ENCODE measurements at regions not wholly inside any gene's neighbourhood (a gene's known extent, or its start where the extent isn't known, plus 50 kb on each side); places are given as distances from the start of the nearest gene placed in this dataset.

DNA sequence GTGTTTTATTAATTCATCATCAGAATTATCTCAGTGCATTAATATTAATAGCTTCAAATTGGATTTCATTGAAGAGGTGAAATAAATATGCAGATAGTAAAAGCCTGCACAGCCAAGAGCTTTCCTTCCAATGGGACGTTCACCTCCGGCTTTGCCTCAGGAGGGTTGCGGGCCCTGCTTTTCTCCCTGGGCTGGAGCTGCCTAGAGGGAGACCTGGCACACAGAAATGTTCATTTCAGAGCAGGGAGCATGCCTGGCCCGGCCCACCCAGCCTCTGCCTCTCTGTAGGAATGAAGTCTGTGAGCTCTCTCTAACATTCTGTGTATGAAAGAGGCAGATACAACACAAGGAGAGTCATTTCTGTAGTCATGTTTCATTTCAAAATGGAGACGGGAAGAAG lies 100.4 kb upstream of the IRX2 start (continued):
- TF ChIP-seq, protein P1, sequence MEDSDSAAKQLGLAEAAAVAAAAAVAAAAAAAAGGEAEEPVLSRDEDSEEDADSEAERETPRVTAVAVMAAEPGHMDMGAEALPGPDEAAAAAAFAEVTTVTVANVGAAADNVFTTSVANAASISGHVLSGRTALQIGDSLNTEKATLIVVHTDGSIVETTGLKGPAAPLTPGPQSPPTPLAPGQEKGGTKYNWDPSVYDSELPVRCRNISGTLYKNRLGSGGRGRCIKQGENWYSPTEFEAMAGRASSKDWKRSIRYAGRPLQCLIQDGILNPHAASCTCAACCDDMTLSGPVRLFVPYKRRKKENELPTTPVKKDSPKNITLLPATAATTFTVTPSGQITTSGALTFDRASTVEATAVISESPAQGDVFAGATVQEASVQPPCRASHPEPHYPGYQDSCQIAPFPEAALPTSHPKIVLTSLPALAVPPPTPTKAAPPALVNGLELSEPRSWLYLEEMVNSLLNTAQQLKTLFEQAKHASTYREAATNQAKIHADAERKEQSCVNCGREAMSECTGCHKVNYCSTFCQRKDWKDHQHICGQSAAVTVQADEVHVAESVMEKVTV (CRISPR knock-in tag; IDR thresholded peaks at IDR 0.05), result no peak
- TF ChIP-seq, protein P2, sequence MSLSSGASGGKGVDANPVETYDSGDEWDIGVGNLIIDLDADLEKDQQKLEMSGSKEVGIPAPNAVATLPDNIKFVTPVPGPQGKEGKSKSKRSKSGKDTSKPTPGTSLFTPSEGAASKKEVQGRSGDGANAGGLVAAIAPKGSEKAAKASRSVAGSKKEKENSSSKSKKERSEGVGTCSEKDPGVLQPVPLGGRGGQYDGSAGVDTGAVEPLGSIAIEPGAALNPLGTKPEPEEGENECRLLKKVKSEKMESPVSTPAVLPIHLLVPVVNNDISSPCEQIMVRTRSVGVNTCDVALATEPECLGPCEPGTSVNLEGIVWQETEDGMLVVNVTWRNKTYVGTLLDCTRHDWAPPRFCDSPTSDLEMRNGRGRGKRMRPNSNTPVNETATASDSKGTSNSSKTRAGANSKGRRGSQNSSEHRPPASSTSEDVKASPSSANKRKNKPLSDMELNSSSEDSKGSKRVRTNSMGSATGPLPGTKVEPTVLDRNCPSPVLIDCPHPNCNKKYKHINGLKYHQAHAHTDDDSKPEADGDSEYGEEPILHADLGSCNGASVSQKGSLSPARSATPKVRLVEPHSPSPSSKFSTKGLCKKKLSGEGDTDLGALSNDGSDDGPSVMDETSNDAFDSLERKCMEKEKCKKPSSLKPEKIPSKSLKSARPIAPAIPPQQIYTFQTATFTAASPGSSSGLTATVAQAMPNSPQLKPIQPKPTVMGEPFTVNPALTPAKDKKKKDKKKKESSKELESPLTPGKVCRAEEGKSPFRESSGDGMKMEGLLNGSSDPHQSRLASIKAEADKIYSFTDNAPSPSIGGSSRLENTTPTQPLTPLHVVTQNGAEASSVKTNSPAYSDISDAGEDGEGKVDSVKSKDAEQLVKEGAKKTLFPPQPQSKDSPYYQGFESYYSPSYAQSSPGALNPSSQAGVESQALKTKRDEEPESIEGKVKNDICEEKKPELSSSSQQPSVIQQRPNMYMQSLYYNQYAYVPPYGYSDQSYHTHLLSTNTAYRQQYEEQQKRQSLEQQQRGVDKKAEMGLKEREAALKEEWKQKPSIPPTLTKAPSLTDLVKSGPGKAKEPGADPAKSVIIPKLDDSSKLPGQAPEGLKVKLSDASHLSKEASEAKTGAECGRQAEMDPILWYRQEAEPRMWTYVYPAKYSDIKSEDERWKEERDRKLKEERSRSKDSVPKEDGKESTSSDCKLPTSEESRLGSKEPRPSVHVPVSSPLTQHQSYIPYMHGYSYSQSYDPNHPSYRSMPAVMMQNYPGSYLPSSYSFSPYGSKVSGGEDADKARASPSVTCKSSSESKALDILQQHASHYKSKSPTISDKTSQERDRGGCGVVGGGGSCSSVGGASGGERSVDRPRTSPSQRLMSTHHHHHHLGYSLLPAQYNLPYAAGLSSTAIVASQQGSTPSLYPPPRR (CRISPR knock-in tag; IDR thresholded peaks at IDR 0.05; ENCODE audit: borderline replicate concordance), result no peak
- TF ChIP-seq, protein P3, sequence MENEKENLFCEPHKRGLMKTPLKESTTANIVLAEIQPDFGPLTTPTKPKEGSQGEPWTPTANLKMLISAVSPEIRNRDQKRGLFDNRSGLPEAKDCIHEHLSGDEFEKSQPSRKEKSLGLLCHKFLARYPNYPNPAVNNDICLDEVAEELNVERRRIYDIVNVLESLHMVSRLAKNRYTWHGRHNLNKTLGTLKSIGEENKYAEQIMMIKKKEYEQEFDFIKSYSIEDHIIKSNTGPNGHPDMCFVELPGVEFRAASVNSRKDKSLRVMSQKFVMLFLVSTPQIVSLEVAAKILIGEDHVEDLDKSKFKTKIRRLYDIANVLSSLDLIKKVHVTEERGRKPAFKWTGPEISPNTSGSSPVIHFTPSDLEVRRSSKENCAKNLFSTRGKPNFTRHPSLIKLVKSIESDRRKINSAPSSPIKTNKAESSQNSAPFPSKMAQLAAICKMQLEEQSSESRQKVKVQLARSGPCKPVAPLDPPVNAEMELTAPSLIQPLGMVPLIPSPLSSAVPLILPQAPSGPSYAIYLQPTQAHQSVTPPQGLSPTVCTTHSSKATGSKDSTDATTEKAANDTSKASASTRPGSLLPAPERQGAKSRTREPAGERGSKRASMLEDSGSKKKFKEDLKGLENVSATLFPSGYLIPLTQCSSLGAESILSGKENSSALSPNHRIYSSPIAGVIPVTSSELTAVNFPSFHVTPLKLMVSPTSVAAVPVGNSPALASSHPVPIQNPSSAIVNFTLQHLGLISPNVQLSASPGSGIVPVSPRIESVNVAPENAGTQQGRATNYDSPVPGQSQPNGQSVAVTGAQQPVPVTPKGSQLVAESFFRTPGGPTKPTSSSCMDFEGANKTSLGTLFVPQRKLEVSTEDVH (IDR thresholded peaks at IDR 0.05; ENCODE audit: low read depth, partially characterized antibody), result no peak
- no peak for TF ChIP-seq ARID1B (IDR thresholded peaks at IDR 0.05)
- TF ChIP-seq RBFOX2 (IDR thresholded peaks at IDR 0.05; ENCODE audit: low read depth, low read length), result no peak
- TF ChIP-seq, protein P4, sequence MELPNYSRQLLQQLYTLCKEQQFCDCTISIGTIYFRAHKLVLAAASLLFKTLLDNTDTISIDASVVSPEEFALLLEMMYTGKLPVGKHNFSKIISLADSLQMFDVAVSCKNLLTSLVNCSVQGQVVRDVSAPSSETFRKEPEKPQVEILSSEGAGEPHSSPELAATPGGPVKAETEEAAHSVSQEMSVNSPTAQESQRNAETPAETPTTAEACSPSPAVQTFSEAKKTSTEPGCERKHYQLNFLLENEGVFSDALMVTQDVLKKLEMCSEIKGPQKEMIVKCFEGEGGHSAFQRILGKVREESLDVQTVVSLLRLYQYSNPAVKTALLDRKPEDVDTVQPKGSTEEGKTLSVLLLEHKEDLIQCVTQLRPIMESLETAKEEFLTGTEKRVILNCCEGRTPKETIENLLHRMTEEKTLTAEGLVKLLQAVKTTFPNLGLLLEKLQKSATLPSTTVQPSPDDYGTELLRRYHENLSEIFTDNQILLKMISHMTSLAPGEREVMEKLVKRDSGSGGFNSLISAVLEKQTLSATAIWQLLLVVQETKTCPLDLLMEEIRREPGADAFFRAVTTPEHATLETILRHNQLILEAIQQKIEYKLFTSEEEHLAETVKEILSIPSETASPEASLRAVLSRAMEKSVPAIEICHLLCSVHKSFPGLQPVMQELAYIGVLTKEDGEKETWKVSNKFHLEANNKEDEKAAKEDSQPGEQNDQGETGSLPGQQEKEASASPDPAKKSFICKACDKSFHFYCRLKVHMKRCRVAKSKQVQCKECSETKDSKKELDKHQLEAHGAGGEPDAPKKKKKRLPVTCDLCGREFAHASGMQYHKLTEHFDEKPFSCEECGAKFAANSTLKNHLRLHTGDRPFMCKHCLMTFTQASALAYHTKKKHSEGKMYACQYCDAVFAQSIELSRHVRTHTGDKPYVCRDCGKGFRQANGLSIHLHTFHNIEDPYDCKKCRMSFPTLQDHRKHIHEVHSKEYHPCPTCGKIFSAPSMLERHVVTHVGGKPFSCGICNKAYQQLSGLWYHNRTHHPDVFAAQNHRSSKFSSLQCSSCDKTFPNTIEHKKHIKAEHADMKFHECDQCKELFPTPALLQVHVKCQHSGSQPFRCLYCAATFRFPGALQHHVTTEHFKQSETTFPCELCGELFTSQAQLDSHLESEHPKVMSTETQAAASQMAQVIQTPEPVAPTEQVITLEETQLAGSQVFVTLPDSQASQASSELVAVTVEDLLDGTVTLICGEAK (IDR thresholded peaks at IDR 0.05), result no peak
- TF ChIP-seq, protein P4 (CRISPR knock-in tag; IDR thresholded peaks at IDR 0.05), result no peak
- TF ChIP-seq ZNF79 (CRISPR knock-in tag; IDR thresholded peaks at IDR 0.05; ENCODE audit: low read depth), result no peak
- TF ChIP-seq SP1 (CRISPR knock-in tag; IDR thresholded peaks at IDR 0.05), result no peak
